Sigmoid colon (tissue), 3 donors: ENCODE measurements at regions not wholly inside any gene's neighbourhood (a gene's known extent, or its start where the extent isn't known, plus 50 kb on each side); places are given as distances from the start of the nearest gene placed in this dataset.

Experiments
- POLR2A ChIP-seq, 2 donors: fragments of 450-650 bp; IDR thresholded peaks; one replicate each; pipeline ENCODE4 v1.6.1; 2016; ENCODE audit warnings: antibody characterized with exemption in 2 of 2, mild to moderate bottlenecking in 2 of 2, moderate library complexity in 2 of 2
- TF ChIP-seq, protein P1 (sequence below), 4 experiments: fragments of 450-650 bp in 3 of 4; fragments of 200-600 bp in 1 of 4; IDR thresholded peaks; one replicate each; pipeline ENCODE4 v1.5.1; 2016 to 2019; ENCODE audit warnings: antibody characterized with exemption in 4 of 4, mild to moderate bottlenecking in 3 of 4, moderate library complexity in 2 of 4

DNA sequence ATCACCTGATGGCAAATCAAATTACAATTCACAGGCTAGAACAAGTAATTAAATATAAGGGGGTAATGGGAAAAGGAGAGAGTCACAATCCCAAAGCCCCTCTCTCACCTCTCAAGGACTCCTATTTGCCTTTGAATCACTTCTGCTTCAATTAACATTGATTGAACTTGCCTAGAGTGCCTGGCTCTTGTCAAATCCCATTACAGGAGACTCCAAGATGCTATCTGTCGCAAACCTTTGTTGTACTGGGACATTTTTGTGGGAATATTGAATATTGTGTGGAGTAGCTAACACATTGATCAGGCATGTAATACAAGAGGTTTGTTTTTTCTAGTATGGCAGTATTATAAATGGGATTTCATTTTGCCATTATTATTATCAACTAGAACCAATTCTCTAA lies 412.8 kb upstream of the AZI2 start:
- TF ChIP-seq, protein P1, sequence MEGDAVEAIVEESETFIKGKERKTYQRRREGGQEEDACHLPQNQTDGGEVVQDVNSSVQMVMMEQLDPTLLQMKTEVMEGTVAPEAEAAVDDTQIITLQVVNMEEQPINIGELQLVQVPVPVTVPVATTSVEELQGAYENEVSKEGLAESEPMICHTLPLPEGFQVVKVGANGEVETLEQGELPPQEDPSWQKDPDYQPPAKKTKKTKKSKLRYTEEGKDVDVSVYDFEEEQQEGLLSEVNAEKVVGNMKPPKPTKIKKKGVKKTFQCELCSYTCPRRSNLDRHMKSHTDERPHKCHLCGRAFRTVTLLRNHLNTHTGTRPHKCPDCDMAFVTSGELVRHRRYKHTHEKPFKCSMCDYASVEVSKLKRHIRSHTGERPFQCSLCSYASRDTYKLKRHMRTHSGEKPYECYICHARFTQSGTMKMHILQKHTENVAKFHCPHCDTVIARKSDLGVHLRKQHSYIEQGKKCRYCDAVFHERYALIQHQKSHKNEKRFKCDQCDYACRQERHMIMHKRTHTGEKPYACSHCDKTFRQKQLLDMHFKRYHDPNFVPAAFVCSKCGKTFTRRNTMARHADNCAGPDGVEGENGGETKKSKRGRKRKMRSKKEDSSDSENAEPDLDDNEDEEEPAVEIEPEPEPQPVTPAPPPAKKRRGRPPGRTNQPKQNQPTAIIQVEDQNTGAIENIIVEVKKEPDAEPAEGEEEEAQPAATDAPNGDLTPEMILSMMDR (IDR thresholded peaks at IDR 0.05) = no peak
- TF ChIP-seq POLR2A (IDR thresholded peaks at IDR 0.05) = no peak
